AG09319 (cell line): ENCODE measurements at regions not wholly inside any gene's neighbourhood (a gene's known extent, or its start where the extent isn't known, plus 50 kb on each side); places are given as distances from the start of the nearest gene placed in this dataset.
"Not testable (repeated sequence)": the region's sequence is repeated elsewhere in the genome, so short reads cannot be mapped to it uniquely, and the experiment has no call there.

Source experiments
- DNase-seq: peaks from one replicate; pipeline ENCODE4 v3.0.0-alpha.2; 2010; ENCODE audit warnings: low read depth; ENCODE audit errors: extremely low read depth
- CTCF ChIP-seq: IDR thresholded peaks from 2 replicates; pipeline ENCODE4 v1.5.1; 2011; ENCODE audit warnings: low read depth, mild to moderate bottlenecking, inconsistent platforms, low read length, moderate library complexity

- no peak for DNase-seq
- no peak for TF ChIP-seq CTCF
These were observed 1229.0 kb upstream of the NRXN1 start for GRCh38 chr2:52260904-52261303.

- not testable (repeated sequence) for DNase-seq
These were observed 1227.0 kb upstream of the NRXN1 start for GRCh38 chr2:52258967-52259366.

- DNase-seq, result no peak
- no peak for TF ChIP-seq CTCF
These were observed 1226.1 kb upstream of the NRXN1 start for GRCh38 chr2:52258038-52258437.

GRCh38 chr2:52253416-52253980 is 1221.6 kb upstream of the NRXN1 start:
- no peak for TF ChIP-seq CTCF
- DNase-seq, result no peak

GRCh38 chr2:52238782-52239181 is 1206.8 kb upstream of the NRXN1 start:
- TF ChIP-seq CTCF, result no peak
- no peak for DNase-seq

GRCh38 chr2:52222128-52222527 is 1190.2 kb upstream of the NRXN1 start:
- DNase-seq, result no peak

GRCh38 chr2:52220393-52220792 is 1188.5 kb upstream of the NRXN1 start:
- DNase-seq, result no peak
- no peak for TF ChIP-seq CTCF

More at GRCh38 chr2:52222128-52222527, 1190.2 kb upstream of the NRXN1 start:
- TF ChIP-seq CTCF, result no peak

- no peak for DNase-seq
- no peak for TF ChIP-seq CTCF
These were observed 1178.7 kb upstream of the NRXN1 start for GRCh38 chr2:52210611-52211010.
